WTC11 (cell line): ENCODE measurements at regions not wholly inside any gene's neighbourhood (a gene's known extent, or its start where the extent isn't known, plus 50 kb on each side); places are given as distances from the start of the nearest gene placed in this dataset.

Experiments used
- ATAC-seq: fragments of 200-7000 bp; cut with Tn5 transposase; 2 replicates; pipeline ENCODE4 v1.10.0; 2021; ENCODE audit warnings: mild to moderate bottlenecking, moderate library complexity
- CTCF ChIA-PET: fragments of 300-600 bp; sonication (Branson Sonifier 250); formaldehyde crosslinking; loops from one replicate; lab custom pipeline; 2021; ENCODE audit warnings: antibody characterized with exemption; lab: Charles Lee
- POLR2A ChIA-PET: fragments of 350-600 bp; sonication (Branson Sonifier 250); formaldehyde crosslinking; loops from one replicate; lab custom pipeline; 2021; ENCODE audit warnings: antibody characterized with exemption; lab: Charles Lee
- DNase-seq: peaks from one replicate; pipeline ENCODE4 v3.0.0; 2021; ENCODE audit warnings: low spot score
- H3K27ac Mint-ChIP-seq: 2 replicates; pipeline ENCODE4 v1.8.0; 2021; ENCODE audit warnings: mixed read lengths
- H3K27me3 Mint-ChIP-seq: 2 replicates; pipeline ENCODE4 v1.8.0; 2021; ENCODE audit warnings: low read depth, mild to moderate bottlenecking, moderate library complexity, mixed read lengths
- H3K36me3 Mint-ChIP-seq: 2 replicates; pipeline ENCODE4 v1.8.0; 2021; ENCODE audit warnings: mixed read lengths
- H3K4me1 Mint-ChIP-seq: 2 replicates; pipeline ENCODE4 v1.8.0; 2022; ENCODE audit warnings: mixed read lengths
- H3K4me3 Mint-ChIP-seq: 2 replicates; pipeline ENCODE4 v1.8.0; 2021; ENCODE audit warnings: mild to moderate bottlenecking, moderate library complexity, mixed read lengths
- H3K9me3 Mint-ChIP-seq: 2 replicates; pipeline ENCODE4 v1.8.0; 2021; ENCODE audit warnings: mixed read lengths
- AFF4 ChIP-seq: sonication (generic); formaldehyde crosslinking; IDR thresholded peaks from 2 replicates; pipeline ENCODE4 v1.8.1; 2023; ENCODE audit warnings: mild to moderate bottlenecking, missing genetic modification reagents, borderline replicate concordance
- ATF1 ChIP-seq: sonication (generic); formaldehyde crosslinking; IDR thresholded peaks from 2 replicates; pipeline ENCODE4 v1.8.1; 2023; ENCODE audit warnings: mild to moderate bottlenecking, moderate library complexity, missing genetic modification reagents
- CTCF ChIP-seq: fragments of 200-600 bp; IDR thresholded peaks from 2 replicates; pipeline ENCODE4 v1.8.0; 2022; ENCODE audit warnings: antibody characterized with exemption
- ERG ChIP-seq: fragments of 250-450 bp; sonication (Bioruptor Pico); IDR thresholded peaks from 2 replicates; pipeline ENCODE4 v1.8.0; 2021; ENCODE audit warnings: mild to moderate bottlenecking
- ETV6 ChIP-seq: sonication (generic); formaldehyde crosslinking; IDR thresholded peaks from 2 replicates; pipeline ENCODE4 v1.8.1; 2022; ENCODE audit warnings: mild to moderate bottlenecking, missing genetic modification reagents
- FOXK1 ChIP-seq: sonication (generic); formaldehyde crosslinking; IDR thresholded peaks from 2 replicates; pipeline ENCODE4 v1.8.0; 2022; ENCODE audit warnings: mild to moderate bottlenecking, moderate library complexity, missing genetic modification reagents
- GABPB1 ChIP-seq: sonication (generic); formaldehyde crosslinking; IDR thresholded peaks from 2 replicates; pipeline ENCODE4 v1.8.1; 2023; ENCODE audit warnings: mild to moderate bottlenecking, missing genetic modification reagents
- MLX ChIP-seq: sonication (generic); formaldehyde crosslinking; IDR thresholded peaks from 2 replicates; pipeline ENCODE4 v1.8.1; 2023; ENCODE audit warnings: mild to moderate bottlenecking, missing genetic modification reagents, moderate library complexity
- MXD4 ChIP-seq: fragments of 250-450 bp; sonication (Bioruptor Pico); IDR thresholded peaks from 2 replicates; pipeline ENCODE4 v1.8.0; 2021; ENCODE audit warnings: mild to moderate bottlenecking, moderate library complexity, borderline replicate concordance
- NFATC4 ChIP-seq: fragments of 250-450 bp; sonication (Bioruptor Pico); IDR thresholded peaks from 2 replicates; pipeline ENCODE4 v1.9.0; 2021; ENCODE audit warnings: mild to moderate bottlenecking
- OVOL2 ChIP-seq: fragments of 250-450 bp; sonication (Bioruptor Pico); IDR thresholded peaks from 2 replicates; pipeline ENCODE4 v1.9.0; 2021; ENCODE audit warnings: mild to moderate bottlenecking, borderline replicate concordance
- SOX15 ChIP-seq: fragments of 250-450 bp; sonication (Bioruptor Pico); IDR thresholded peaks from 2 replicates; pipeline ENCODE4 v1.9.0; 2021; ENCODE audit warnings: mild to moderate bottlenecking
- TEAD1 ChIP-seq: sonication (generic); formaldehyde crosslinking; IDR thresholded peaks from 2 replicates; pipeline ENCODE4 v1.8.0; 2022; ENCODE audit warnings: mild to moderate bottlenecking, missing genetic modification reagents
- ZNF232 ChIP-seq: sonication (generic); formaldehyde crosslinking; IDR thresholded peaks from 2 replicates; pipeline ENCODE4 v1.8.0; 2022; ENCODE audit warnings: mild to moderate bottlenecking, missing genetic modification reagents
- ZNF423 ChIP-seq: fragments of 250-450 bp; sonication (Bioruptor Pico); IDR thresholded peaks from 2 replicates; pipeline ENCODE4 v2.1.2; 2022; ENCODE audit warnings: mild to moderate bottlenecking, moderate library complexity
- ZSCAN18 ChIP-seq: fragments of 250-450 bp; sonication (Bioruptor Pico); IDR thresholded peaks from 2 replicates; pipeline ENCODE4 v2.1.2; 2022; ENCODE audit warnings: mild to moderate bottlenecking, moderate library complexity
- TF ChIP-seq, protein P1 (sequence below): sonication (generic); formaldehyde crosslinking; conservative IDR thresholded peaks from 2 replicates; pipeline ENCODE4 v1.8.1; 2022; ENCODE audit warnings: mild to moderate bottlenecking, missing genetic modification reagents
- TF ChIP-seq, protein P2 (sequence below): sonication (generic); formaldehyde crosslinking; IDR thresholded peaks from 2 replicates; pipeline ENCODE4 v1.8.1; 2022; ENCODE audit warnings: mild to moderate bottlenecking, missing genetic modification reagents, moderate library complexity, borderline replicate concordance
- TF ChIP-seq, protein P3 (sequence below): fragments of 250-450 bp; sonication (Bioruptor Pico); IDR thresholded peaks from 2 replicates; pipeline ENCODE4 v1.9.0; 2021; ENCODE audit warnings: mild to moderate bottlenecking
- TF ChIP-seq, protein P4 (sequence below): fragments of 250-450 bp; sonication (Bioruptor Pico); IDR thresholded peaks from 2 replicates; pipeline ENCODE4 v1.9.0; 2021; ENCODE audit warnings: mild to moderate bottlenecking, borderline replicate concordance

GRCh38 chr21:17214801-17215200 lies 298.0 kb upstream of the CXADR start:
- H3K4me1 Mint-ChIP-seq: peaks cover 6% of the 10 kb centered on the region
- peaks cover 3% of the 10 kb centered on the region for H3K36me3 Mint-ChIP-seq
- H3K4me3 Mint-ChIP-seq: no peak overlapping the region
- peaks cover 10% of the 10 kb centered on the region for H3K9me3 Mint-ChIP-seq
- no peak overlapping the region for H3K27ac Mint-ChIP-seq
- POLR2A ChIA-PET: no interaction called here
- DNase-seq (no peak), ATAC-seq (no peak)
- TF ChIP-seq ATF1 (CRISPR knock-in tag): no peak
- TF ChIP-seq GABPB1: no peak
- TF ChIP-seq ERG (CRISPR knock-in tag): no peak
- no peak for TF ChIP-seq CTCF
- no peak for TF ChIP-seq MXD4 (CRISPR knock-in tag)
- no peak for TF ChIP-seq ZNF423
- no peak for TF ChIP-seq MLX (CRISPR knock-in tag)
- no peak for TF ChIP-seq ZSCAN18 (CRISPR knock-in tag)
- TF ChIP-seq TEAD1: no peak
- TF ChIP-seq ETV6 (CRISPR knock-in tag): no peak
- TF ChIP-seq, protein P1, sequence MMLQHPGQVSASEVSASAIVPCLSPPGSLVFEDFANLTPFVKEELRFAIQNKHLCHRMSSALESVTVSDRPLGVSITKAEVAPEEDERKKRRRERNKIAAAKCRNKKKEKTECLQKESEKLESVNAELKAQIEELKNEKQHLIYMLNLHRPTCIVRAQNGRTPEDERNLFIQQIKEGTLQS (CRISPR knock-in tag): no peak
- no peak for TF ChIP-seq OVOL2 (CRISPR knock-in tag)
- TF ChIP-seq FOXK1 (CRISPR knock-in tag): no peak
- TF ChIP-seq, protein P2, sequence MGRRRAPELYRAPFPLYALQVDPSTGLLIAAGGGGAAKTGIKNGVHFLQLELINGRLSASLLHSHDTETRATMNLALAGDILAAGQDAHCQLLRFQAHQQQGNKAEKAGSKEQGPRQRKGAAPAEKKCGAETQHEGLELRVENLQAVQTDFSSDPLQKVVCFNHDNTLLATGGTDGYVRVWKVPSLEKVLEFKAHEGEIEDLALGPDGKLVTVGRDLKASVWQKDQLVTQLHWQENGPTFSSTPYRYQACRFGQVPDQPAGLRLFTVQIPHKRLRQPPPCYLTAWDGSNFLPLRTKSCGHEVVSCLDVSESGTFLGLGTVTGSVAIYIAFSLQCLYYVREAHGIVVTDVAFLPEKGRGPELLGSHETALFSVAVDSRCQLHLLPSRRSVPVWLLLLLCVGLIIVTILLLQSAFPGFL (CRISPR knock-in tag): no peak
- no peak for TF ChIP-seq ZNF232 (CRISPR knock-in tag)
- TF ChIP-seq SOX15 (CRISPR knock-in tag): no peak
- TF ChIP-seq, protein P3, sequence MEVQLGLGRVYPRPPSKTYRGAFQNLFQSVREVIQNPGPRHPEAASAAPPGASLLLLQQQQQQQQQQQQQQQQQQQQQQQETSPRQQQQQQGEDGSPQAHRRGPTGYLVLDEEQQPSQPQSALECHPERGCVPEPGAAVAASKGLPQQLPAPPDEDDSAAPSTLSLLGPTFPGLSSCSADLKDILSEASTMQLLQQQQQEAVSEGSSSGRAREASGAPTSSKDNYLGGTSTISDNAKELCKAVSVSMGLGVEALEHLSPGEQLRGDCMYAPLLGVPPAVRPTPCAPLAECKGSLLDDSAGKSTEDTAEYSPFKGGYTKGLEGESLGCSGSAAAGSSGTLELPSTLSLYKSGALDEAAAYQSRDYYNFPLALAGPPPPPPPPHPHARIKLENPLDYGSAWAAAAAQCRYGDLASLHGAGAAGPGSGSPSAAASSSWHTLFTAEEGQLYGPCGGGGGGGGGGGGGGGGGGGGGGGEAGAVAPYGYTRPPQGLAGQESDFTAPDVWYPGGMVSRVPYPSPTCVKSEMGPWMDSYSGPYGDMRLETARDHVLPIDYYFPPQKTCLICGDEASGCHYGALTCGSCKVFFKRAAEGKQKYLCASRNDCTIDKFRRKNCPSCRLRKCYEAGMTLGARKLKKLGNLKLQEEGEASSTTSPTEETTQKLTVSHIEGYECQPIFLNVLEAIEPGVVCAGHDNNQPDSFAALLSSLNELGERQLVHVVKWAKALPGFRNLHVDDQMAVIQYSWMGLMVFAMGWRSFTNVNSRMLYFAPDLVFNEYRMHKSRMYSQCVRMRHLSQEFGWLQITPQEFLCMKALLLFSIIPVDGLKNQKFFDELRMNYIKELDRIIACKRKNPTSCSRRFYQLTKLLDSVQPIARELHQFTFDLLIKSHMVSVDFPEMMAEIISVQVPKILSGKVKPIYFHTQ (CRISPR knock-in tag): no peak
- TF ChIP-seq, protein P4, sequence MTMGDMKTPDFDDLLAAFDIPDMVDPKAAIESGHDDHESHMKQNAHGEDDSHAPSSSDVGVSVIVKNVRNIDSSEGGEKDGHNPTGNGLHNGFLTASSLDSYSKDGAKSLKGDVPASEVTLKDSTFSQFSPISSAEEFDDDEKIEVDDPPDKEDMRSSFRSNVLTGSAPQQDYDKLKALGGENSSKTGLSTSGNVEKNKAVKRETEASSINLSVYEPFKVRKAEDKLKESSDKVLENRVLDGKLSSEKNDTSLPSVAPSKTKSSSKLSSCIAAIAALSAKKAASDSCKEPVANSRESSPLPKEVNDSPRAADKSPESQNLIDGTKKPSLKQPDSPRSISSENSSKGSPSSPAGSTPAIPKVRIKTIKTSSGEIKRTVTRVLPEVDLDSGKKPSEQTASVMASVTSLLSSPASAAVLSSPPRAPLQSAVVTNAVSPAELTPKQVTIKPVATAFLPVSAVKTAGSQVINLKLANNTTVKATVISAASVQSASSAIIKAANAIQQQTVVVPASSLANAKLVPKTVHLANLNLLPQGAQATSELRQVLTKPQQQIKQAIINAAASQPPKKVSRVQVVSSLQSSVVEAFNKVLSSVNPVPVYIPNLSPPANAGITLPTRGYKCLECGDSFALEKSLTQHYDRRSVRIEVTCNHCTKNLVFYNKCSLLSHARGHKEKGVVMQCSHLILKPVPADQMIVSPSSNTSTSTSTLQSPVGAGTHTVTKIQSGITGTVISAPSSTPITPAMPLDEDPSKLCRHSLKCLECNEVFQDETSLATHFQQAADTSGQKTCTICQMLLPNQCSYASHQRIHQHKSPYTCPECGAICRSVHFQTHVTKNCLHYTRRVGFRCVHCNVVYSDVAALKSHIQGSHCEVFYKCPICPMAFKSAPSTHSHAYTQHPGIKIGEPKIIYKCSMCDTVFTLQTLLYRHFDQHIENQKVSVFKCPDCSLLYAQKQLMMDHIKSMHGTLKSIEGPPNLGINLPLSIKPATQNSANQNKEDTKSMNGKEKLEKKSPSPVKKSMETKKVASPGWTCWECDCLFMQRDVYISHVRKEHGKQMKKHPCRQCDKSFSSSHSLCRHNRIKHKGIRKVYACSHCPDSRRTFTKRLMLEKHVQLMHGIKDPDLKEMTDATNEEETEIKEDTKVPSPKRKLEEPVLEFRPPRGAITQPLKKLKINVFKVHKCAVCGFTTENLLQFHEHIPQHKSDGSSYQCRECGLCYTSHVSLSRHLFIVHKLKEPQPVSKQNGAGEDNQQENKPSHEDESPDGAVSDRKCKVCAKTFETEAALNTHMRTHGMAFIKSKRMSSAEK: no peak
- no peak for TF ChIP-seq NFATC4 (CRISPR knock-in tag)
- no peak for TF ChIP-seq AFF4 (CRISPR knock-in tag)
- H3K27me3 Mint-ChIP-seq: no peaks in the 10 kb centered on the region
- CTCF ChIA-PET: no interaction called here
